ENCODE measurements at regions not wholly inside any gene's neighbourhood (a gene's known extent, or its start where the extent isn't known, plus 50 kb on each side); places are given as distances from the start of the nearest gene placed in this dataset.

- TF ChIP-seq, protein P1, sequence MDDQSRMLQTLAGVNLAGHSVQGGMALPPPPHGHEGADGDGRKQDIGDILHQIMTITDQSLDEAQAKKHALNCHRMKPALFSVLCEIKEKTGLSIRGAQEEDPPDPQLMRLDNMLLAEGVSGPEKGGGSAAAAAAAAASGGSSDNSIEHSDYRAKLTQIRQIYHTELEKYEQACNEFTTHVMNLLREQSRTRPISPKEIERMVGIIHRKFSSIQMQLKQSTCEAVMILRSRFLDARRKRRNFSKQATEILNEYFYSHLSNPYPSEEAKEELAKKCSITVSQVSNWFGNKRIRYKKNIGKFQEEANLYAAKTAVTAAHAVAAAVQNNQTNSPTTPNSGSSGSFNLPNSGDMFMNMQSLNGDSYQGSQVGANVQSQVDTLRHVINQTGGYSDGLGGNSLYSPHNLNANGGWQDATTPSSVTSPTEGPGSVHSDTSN (CRISPR knock-in tag; IDR thresholded peaks at IDR 0.05; ENCODE audit: borderline replicate concordance), result no peak
- TF ChIP-seq, protein P2, sequence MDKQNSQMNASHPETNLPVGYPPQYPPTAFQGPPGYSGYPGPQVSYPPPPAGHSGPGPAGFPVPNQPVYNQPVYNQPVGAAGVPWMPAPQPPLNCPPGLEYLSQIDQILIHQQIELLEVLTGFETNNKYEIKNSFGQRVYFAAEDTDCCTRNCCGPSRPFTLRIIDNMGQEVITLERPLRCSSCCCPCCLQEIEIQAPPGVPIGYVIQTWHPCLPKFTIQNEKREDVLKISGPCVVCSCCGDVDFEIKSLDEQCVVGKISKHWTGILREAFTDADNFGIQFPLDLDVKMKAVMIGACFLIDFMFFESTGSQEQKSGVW (CRISPR knock-in tag; IDR thresholded peaks at IDR 0.05; ENCODE audit: borderline replicate concordance), result no peak
- no peak for TF ChIP-seq ZNF589 (CRISPR knock-in tag; conservative IDR thresholded peaks at IDR 0.05)
Observed at GRCh38 chr15:39406485-39406884, 174.4 kb upstream of the THBS1 start (continued).

DNA sequence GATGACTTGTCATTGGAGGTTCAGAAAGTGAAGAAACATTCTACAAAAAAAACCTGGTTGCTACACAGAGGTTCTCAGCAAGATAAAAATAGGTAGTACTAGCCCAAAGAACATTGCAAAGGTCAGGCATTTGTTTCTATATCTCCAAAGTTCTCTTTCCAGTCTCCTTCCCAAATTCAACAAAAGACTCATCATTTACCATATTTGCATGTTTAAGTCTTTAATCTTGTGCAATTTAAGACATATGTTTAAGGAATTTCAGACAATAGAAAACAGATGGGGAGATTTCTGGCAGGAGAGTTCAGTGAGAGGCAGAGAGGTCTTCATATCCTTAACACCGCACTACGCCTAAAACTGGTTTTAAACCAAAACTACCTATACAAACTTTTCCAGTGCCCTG, 173.8 kb upstream of the THBS1 start:
- no peak for DNase-seq (ENCODE audit: low spot score)
- no TSS peak for BruUV-seq (replicated peaks)
- H3K27ac ChIP-seq (ENCODE audit: extremely low read length, insufficient read depth, low read length), result no peak overlapping the region
- no peak overlapping the region for H3K4me2 ChIP-seq (ENCODE audit: low read depth, low read length)
- H3K9me3 ChIP-seq (ENCODE audit: low read length), result no peaks in the 10 kb centered on the region
- no peak for ATAC-seq
- no peaks in the 10 kb centered on the region for H4K20me1 ChIP-seq (ENCODE audit: insufficient read depth, low read length)
- no peaks in the 10 kb centered on the region for H3K79me2 ChIP-seq (ENCODE audit: insufficient read depth, low read length)
- intact Hi-C loops (cut with micrococcal nuclease; ENCODE audit: unreplicated experiment) (no loop called here), in situ Hi-C loops (cut with HindIII; ENCODE audit: extremely low pct_ligation_motif_present, low pct_unique_long_range_greater_than_20kb) (no loop called here)
- 97% methylated on average over 2 of the region's 2 CpGs for WGBS (ENCODE audit: low lambda C conversion rate)
- ChIA-PET POLR2A (no interaction called here), CTCF (ENCODE audit: low intra/inter-chr PET ratio, low total read pairs) (no interaction called here)
- H2AFZ ChIP-seq (ENCODE audit: low read length), result no peak overlapping the region
- H3K9ac ChIP-seq (ENCODE audit: insufficient read depth, low read depth, low read length), result no peak overlapping the region
- peaks cover 19% of the 10 kb centered on the region for H3K4me1 ChIP-seq (ENCODE audit: insufficient read depth, low read length)
- H3K4me3 ChIP-seq (replicated peaks in 1 of 3; ENCODE audit: insufficient read depth in 1 of 3, low read depth in 2 of 3, low read length in 3 of 3), result no peak overlapping the region
- TF ChIP-seq ZBTB2 (CRISPR knock-in tag; IDR thresholded peaks at IDR 0.05; ENCODE audit: low read depth), result no peak
- no peak for TF ChIP-seq MAFK (conservative IDR thresholded peaks at IDR 0.05 in 1 of 2, IDR thresholded peaks at IDR 0.05 in 1 of 2; ENCODE audit: low read length in 2 of 2)
- TF ChIP-seq ZNF761 (CRISPR knock-in tag; conservative IDR thresholded peaks at IDR 0.05), result no peak
- TF ChIP-seq PRPF4 (IDR thresholded peaks at IDR 0.05; ENCODE audit: low read depth, low read length, poor library complexity, severe bottlenecking), result no peak
- TF ChIP-seq ZNF674 (CRISPR knock-in tag; IDR thresholded peaks at IDR 0.05; ENCODE audit: low read depth), result no peak
- TF ChIP-seq, protein P3, sequence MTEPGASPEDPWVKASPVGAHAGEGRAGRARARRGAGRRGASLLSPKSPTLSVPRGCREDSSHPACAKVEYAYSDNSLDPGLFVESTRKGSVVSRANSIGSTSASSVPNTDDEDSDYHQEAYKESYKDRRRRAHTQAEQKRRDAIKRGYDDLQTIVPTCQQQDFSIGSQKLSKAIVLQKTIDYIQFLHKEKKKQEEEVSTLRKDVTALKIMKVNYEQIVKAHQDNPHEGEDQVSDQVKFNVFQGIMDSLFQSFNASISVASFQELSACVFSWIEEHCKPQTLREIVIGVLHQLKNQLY (CRISPR knock-in tag; IDR thresholded peaks at IDR 0.05), result no peak
- no peaks in the 10 kb centered on the region for H3K36me3 ChIP-seq (replicated peaks in 1 of 2; ENCODE audit: control insufficient read depth in 1 of 2, insufficient read depth in 2 of 2, low read length in 2 of 2)
- no peak for FAIRE-seq
- H3K27me3 ChIP-seq (ENCODE audit: control insufficient read depth in 1 of 2, insufficient read depth in 2 of 2, low read length in 2 of 2), result no peaks in the 10 kb centered on the region; a peak in 2 of 5 replicates
